Endothelial cell of umbilical vein (primary cell): ENCODE measurements at regions not wholly inside any gene's neighbourhood (a gene's known extent, or its start where the extent isn't known, plus 50 kb on each side); places are given as distances from the start of the nearest gene placed in this dataset.

ENCODE experiments used
- BruUV-seq: library from RNA; stranded (reverse); fragments of 400-500 nt; replicated peaks from 2 replicates; lab custom pipeline; 2021; lab: Mats Ljungman, UMichigan
- CTCF ChIA-PET: fragments of 300-600, 350-600 bp; sonication (Branson Sonifier 250); formaldehyde crosslinking; loops from one replicate; lab custom pipeline; 2021; ENCODE audit warnings: antibody characterized with exemption, inconsistent platforms; lab: Charles Lee
- POLR2A ChIA-PET: fragments of 300-600, 350-600 bp; sonication (Branson Sonifier 250); formaldehyde crosslinking; loops from one replicate; lab custom pipeline; 2021; ENCODE audit warnings: antibody characterized with exemption, inconsistent platforms; lab: Charles Lee
- DNase-seq: peaks from one replicate; pipeline ENCODE4 v3.0.0-alpha.2; 2011; ENCODE audit warnings: low read depth, low spot score
- FAIRE-seq: peaks from 2 replicates; lab custom pipeline; 2011; peaks lifted over from hg19 to GRCh38; lab: Jason Lieb, UNC
- H2AFZ ChIP-seq: 2 replicates; pipeline ENCODE4 v1.6.0; 2012; ENCODE audit warnings: low read depth, low read length, control low read depth, inconsistent platforms
- H3K27ac ChIP-seq: 2 replicates; pipeline ENCODE4 v1.5.1; 2011; ENCODE audit warnings: low read depth, mild to moderate bottlenecking, control low read depth, low read length, moderate library complexity; ENCODE audit not compliant: insufficient read depth
- H3K27me3 ChIP-seq, 2 experiments: 2 replicates each; pipeline versions ENCODE4 v1.6.0 to v1.6.1; 2011; ENCODE audit warnings: low read length in 2 of 2, mixed read lengths in 1 of 2; ENCODE audit not compliant: control insufficient read depth in 2 of 2, insufficient read depth in 2 of 2
- H3K36me3 ChIP-seq, 2 experiments: 2 replicates in 1 of 2; 3 replicates in 1 of 2; pipeline ENCODE4 v1.5.1; 2011; ENCODE audit warnings: low read length in 2 of 2, mild to moderate bottlenecking in 1 of 2, moderate library complexity in 1 of 2; ENCODE audit not compliant: control insufficient read depth in 2 of 2, insufficient read depth in 2 of 2; ENCODE audit errors: extremely low read depth in 1 of 2
- H3K4me1 ChIP-seq: 3 replicates; pipeline ENCODE4 v1.5.1; 2011; ENCODE audit warnings: mild to moderate bottlenecking, low read length; ENCODE audit not compliant: control insufficient read depth, insufficient read depth; ENCODE audit errors: extremely low read depth
- H3K4me2 ChIP-seq: 2 replicates; pipeline ENCODE4 v1.6.1; 2011; ENCODE audit warnings: low read length, control low read depth, mixed read lengths; ENCODE audit not compliant: insufficient read depth
- H3K4me3 ChIP-seq, 3 experiments: fragments of 200-600 bp in 1 of 3; sonication (generic), shearing (Covaris generic) in 1 of 3; replicated peaks in 1 of 3; 2 replicates each; pipeline ENCODE4 v1.5.1; 2011 to 2016; ENCODE audit warnings: control low read depth in 3 of 3, low read length in 3 of 3, mild to moderate bottlenecking in 2 of 3, inconsistent platforms in 1 of 3, low read depth in 1 of 3, moderate library complexity in 1 of 3; ENCODE audit not compliant: insufficient read depth in 1 of 3
- H3K79me2 ChIP-seq: 2 replicates; pipeline ENCODE4 v1.6.0; 2012; ENCODE audit warnings: low read length, inconsistent platforms; ENCODE audit not compliant: control insufficient read depth, insufficient read depth
- H3K9ac ChIP-seq: replicated peaks from 2 replicates; pipeline ENCODE3; 2011; ENCODE audit warnings: low read length, control low read depth; ENCODE audit not compliant: insufficient read depth; ENCODE audit errors: extremely low read depth
- H3K9me1 ChIP-seq: replicated peaks from 3 replicates; pipeline ENCODE4 v1.6.0; 2011; ENCODE audit warnings: mild to moderate bottlenecking, low read length; ENCODE audit not compliant: control insufficient read depth, insufficient read depth; ENCODE audit errors: extremely low read depth
- H3K9me3 ChIP-seq: replicated peaks from 2 replicates; pipeline ENCODE4 v1.5.1; 2012; ENCODE audit warnings: low read length, inconsistent platforms; ENCODE audit not compliant: control insufficient read depth, insufficient read depth
- H4K20me1 ChIP-seq: replicated peaks from 2 replicates; pipeline ENCODE3; 2011; ENCODE audit warnings: mild to moderate bottlenecking, low read length; ENCODE audit not compliant: control insufficient read depth, insufficient read depth; ENCODE audit errors: extremely low read depth
- EZH2 ChIP-seq: IDR thresholded peaks from 2 replicates; pipeline ENCODE4 v1.6.1; 2012; ENCODE audit warnings: borderline replicate concordance, low read depth, mild to moderate bottlenecking, moderate library complexity, low read length, inconsistent platforms; ENCODE audit not compliant: severe bottlenecking
- FOS ChIP-seq: IDR thresholded peaks from 2 replicates; pipeline ENCODE4 v1.6.1; 2011; ENCODE audit warnings: mild to moderate bottlenecking, low read length, moderate library complexity, borderline replicate concordance; ENCODE audit not compliant: insufficient read depth
- GATA2 ChIP-seq: IDR thresholded peaks from 2 replicates; pipeline ENCODE4 v1.7.0; 2011; ENCODE audit warnings: low read depth, mild to moderate bottlenecking, moderate library complexity, mixed read lengths, low read length; ENCODE audit not compliant: insufficient read length, insufficient read depth
- JUN ChIP-seq: IDR thresholded peaks from 2 replicates; pipeline ENCODE4 v1.6.1; 2011; ENCODE audit warnings: borderline replicate concordance, low read depth; ENCODE audit not compliant: insufficient read length, insufficient read depth
- MAX ChIP-seq: IDR thresholded peaks from 2 replicates; pipeline ENCODE4 v1.6.1; 2011; ENCODE audit not compliant: insufficient read depth, insufficient read length
- MYC ChIP-seq: IDR thresholded peaks from one replicate; pipeline ENCODE4 v1.6.1; 2011; ENCODE audit warnings: mild to moderate bottlenecking, low read depth, low read length
- POLR2A ChIP-seq: IDR thresholded peaks from 2 replicates; pipeline ENCODE4 v1.6.1; 2012; ENCODE audit warnings: low read depth, mild to moderate bottlenecking, control low read depth, low read length
- POLR2AphosphoS5 ChIP-seq: IDR thresholded peaks from 2 replicates; pipeline ENCODE4 v1.6.1; 2012; ENCODE audit warnings: low read depth, mild to moderate bottlenecking, control low read depth, low read length, moderate library complexity; ENCODE audit not compliant: insufficient read depth
- dilution Hi-C: fragments of 300-500 bp; cut with MboI; formaldehyde crosslinking; loops from one replicate; pipeline ENCODE4 v1.15.0; 2019; ENCODE audit warnings: low sequenced_read_pairs; ENCODE audit not compliant: extremely low pct_ligation_motif_present
- intact Hi-C: fragments of 100-400 bp; cut with micrococcal nuclease; formaldehyde crosslinking; loops from one replicate; pipeline ENCODE4 v1.10.0; 2022
- TF ChIP-seq, protein P1 (sequence below), 2 donors: IDR thresholded peaks; 1 replicate in 1 of 2; 2 replicates in 1 of 2; pipeline ENCODE4 v1.5.1; 2011; ENCODE audit warnings: low read length in 2 of 2, mild to moderate bottlenecking in 2 of 2, moderate library complexity in 2 of 2, control low read depth in 1 of 2, inconsistent platforms in 1 of 2, low read depth in 1 of 2; ENCODE audit not compliant: insufficient read depth in 1 of 2; ENCODE audit errors: extremely low read depth in 1 of 2

- Histone ChIP-seq H3K36me3 (no peaks in the 10 kb centered on the region), H3K4me1 (no peaks in the 10 kb centered on the region), H3K27me3 (no peaks in the 10 kb centered on the region), H3K9ac (no peak overlapping the region), H3K9me1 (no peaks in the 10 kb centered on the region), H3K9me3 (no peaks in the 10 kb centered on the region), H4K20me1 (no peaks in the 10 kb centered on the region), H3K4me2 (no peak overlapping the region), H3K4me3 (no peak overlapping the region), H3K79me2 (no peaks in the 10 kb centered on the region), H3K27ac (no peak overlapping the region), H2AFZ (no peak overlapping the region)
- ChIA-PET CTCF (no interaction called here), POLR2A (no interaction called here)
- no peak for FAIRE-seq
- dilution Hi-C loops (no loop called here), intact Hi-C loops (no loop called here)
- BruUV-seq, result no TSS peak
- no peak for TF ChIP-seq MYC
- TF ChIP-seq EZH2, result no peak
- TF ChIP-seq, protein P1, sequence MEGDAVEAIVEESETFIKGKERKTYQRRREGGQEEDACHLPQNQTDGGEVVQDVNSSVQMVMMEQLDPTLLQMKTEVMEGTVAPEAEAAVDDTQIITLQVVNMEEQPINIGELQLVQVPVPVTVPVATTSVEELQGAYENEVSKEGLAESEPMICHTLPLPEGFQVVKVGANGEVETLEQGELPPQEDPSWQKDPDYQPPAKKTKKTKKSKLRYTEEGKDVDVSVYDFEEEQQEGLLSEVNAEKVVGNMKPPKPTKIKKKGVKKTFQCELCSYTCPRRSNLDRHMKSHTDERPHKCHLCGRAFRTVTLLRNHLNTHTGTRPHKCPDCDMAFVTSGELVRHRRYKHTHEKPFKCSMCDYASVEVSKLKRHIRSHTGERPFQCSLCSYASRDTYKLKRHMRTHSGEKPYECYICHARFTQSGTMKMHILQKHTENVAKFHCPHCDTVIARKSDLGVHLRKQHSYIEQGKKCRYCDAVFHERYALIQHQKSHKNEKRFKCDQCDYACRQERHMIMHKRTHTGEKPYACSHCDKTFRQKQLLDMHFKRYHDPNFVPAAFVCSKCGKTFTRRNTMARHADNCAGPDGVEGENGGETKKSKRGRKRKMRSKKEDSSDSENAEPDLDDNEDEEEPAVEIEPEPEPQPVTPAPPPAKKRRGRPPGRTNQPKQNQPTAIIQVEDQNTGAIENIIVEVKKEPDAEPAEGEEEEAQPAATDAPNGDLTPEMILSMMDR (IDR thresholded peaks at IDR 0.05; ENCODE audit: extremely low read depth in 1 of 2, insufficient read depth in 1 of 2, low read depth in 1 of 2, low read length in 2 of 2), result no peak
- no peak for TF ChIP-seq MAX
- no peak for TF ChIP-seq GATA2
- TF ChIP-seq JUN, result no peak
- TF ChIP-seq FOS, result no peak
- no peak for TF ChIP-seq POLR2A
- TF ChIP-seq POLR2AphosphoS5, result no peak
- DNase-seq, result no peak
Measured at GRCh38 chr16:54459509-54460262, 173.1 kb upstream of the IRX3 start.
